ENCODE measurements at regions not wholly inside any gene's neighbourhood (a gene's known extent, or its start where the extent isn't known, plus 50 kb on each side); places are given as distances from the start of the nearest gene placed in this dataset.

- Histone ChIP-seq H3K4me1 (ENCODE audit: insufficient read depth) (no peaks in the 10 kb centered on the region), H3K4me3 (no peak overlapping the region), H3K27me3 (no peaks in the 10 kb centered on the region), H3K36me3 (no peaks in the 10 kb centered on the region), H3K9me3 (no peaks in the 10 kb centered on the region), H3K27ac (no peak overlapping the region)
- no peak for DNase-seq
- 89 to 92% (median 90%) methylated on average over 2 of the region's 2 CpGs for WGBS, 3 donors
- no peak for TF ChIP-seq POLR2A (IDR thresholded peaks at IDR 0.05)
- no peak for TF ChIP-seq CTCF (IDR thresholded peaks at IDR 0.05)
- no peak for TF ChIP-seq EP300 (IDR thresholded peaks at IDR 0.05)
- intact Hi-C loops (cut with DNase I): no loop called here
Measured at GRCh38 chr13:33434676-33435075, 149.1 kb upstream of the STARD13 start.

- Histone ChIP-seq H3K27ac (no peak overlapping the region), H3K9me3 (no peaks in the 10 kb centered on the region), H3K4me3 (no peak overlapping the region), H3K27me3 (no peaks in the 10 kb centered on the region), H3K4me1 (ENCODE audit: insufficient read depth) (no peaks in the 10 kb centered on the region), H3K36me3 (no peaks in the 10 kb centered on the region)
- intact Hi-C loops (cut with DNase I): no loop called here
- TF ChIP-seq CTCF (IDR thresholded peaks at IDR 0.05) (no peak), EP300 (IDR thresholded peaks at IDR 0.05) (no peak), POLR2A (IDR thresholded peaks at IDR 0.05) (no peak)
- 45 to 72% (median 61%) methylated on average over 2 of the region's 2 CpGs for WGBS, 3 donors
- DNase-seq: no peak
Measured at GRCh38 chr13:33435207-33435606, 149.7 kb upstream of the STARD13 start.

- no peaks in the 10 kb centered on the region for H3K27me3 ChIP-seq
Measured at GRCh38 chr13:33438918-33439317, 153.4 kb upstream of the STARD13 start.

GRCh38 chr13:33441015-33441414 lies 155.5 kb upstream of the STARD13 start:
- DNase-seq: no peak
- WGBS, 3 donors: 89 to 98% (median 96%) methylated on average over 1 of the region's 1 CpG

More at GRCh38 chr13:33438918-33439317, 153.4 kb upstream of the STARD13 start:
- intact Hi-C loops (cut with DNase I): no loop called here
- no peak overlapping the region for H3K4me3 ChIP-seq
- DNase-seq: no peak
- H3K9me3 ChIP-seq: no peaks in the 10 kb centered on the region
- 91 to 92% (median 91%) methylated on average over 2 of the region's 2 CpGs for WGBS, 3 donors
- H3K4me1 ChIP-seq (ENCODE audit: insufficient read depth): no peaks in the 10 kb centered on the region
- TF ChIP-seq POLR2A (IDR thresholded peaks at IDR 0.05): no peak
- TF ChIP-seq EP300 (IDR thresholded peaks at IDR 0.05): no peak
- TF ChIP-seq CTCF (IDR thresholded peaks at IDR 0.05): no peak
- no peak overlapping the region for H3K27ac ChIP-seq
- no peaks in the 10 kb centered on the region for H3K36me3 ChIP-seq

More at GRCh38 chr13:33441015-33441414, 155.5 kb upstream of the STARD13 start:
- Histone ChIP-seq H3K36me3 (no peaks in the 10 kb centered on the region), H3K4me3 (no peak overlapping the region), H3K9me3 (no peaks in the 10 kb centered on the region), H3K27ac (no peak overlapping the region), H3K27me3 (no peaks in the 10 kb centered on the region), H3K4me1 (ENCODE audit: insufficient read depth) (no peaks in the 10 kb centered on the region)
- no peak for TF ChIP-seq EP300 (IDR thresholded peaks at IDR 0.05)
- no peak for TF ChIP-seq CTCF (IDR thresholded peaks at IDR 0.05)
- TF ChIP-seq POLR2A (IDR thresholded peaks at IDR 0.05): no peak
- intact Hi-C loops (cut with DNase I): no loop called here

Data from ovary (tissue), 7 donors.